ENCODE measurements at regions not wholly inside any gene's neighbourhood (a gene's known extent, or its start where the extent isn't known, plus 50 kb on each side); places are given as distances from the start of the nearest gene placed in this dataset.

GRCh38 chr6:104600639-104600931, 259.1 kb downstream of the HACE1 start:
- no peak overlapping the region for H3K27ac ChIP-seq (ENCODE audit: extremely low read length, insufficient read depth, low read length)
- H3K36me3 ChIP-seq (replicated peaks in 1 of 2; ENCODE audit: control insufficient read depth in 1 of 2, insufficient read depth in 2 of 2, low read length in 2 of 2) = no peaks in the 10 kb centered on the region
- H3K27me3 ChIP-seq (ENCODE audit: control insufficient read depth in 1 of 2, insufficient read depth in 2 of 2, low read length in 2 of 2) = no peaks in the 10 kb centered on the region
- no peaks in the 10 kb centered on the region for H4K20me1 ChIP-seq (ENCODE audit: insufficient read depth, low read length)
- no peaks in the 10 kb centered on the region for H3K4me1 ChIP-seq (ENCODE audit: insufficient read depth, low read length)
- DNase-seq (ENCODE audit: low spot score) = no peak
- FAIRE-seq = no peak
- intact Hi-C loops (cut with micrococcal nuclease; ENCODE audit: unreplicated experiment) (no loop called here), in situ Hi-C loops (cut with HindIII; ENCODE audit: extremely low pct_ligation_motif_present, low pct_unique_long_range_greater_than_20kb) (no loop called here)
- ATAC-seq = no peak
- H3K4me2 ChIP-seq (ENCODE audit: low read depth, low read length) = no peak overlapping the region
- no peak overlapping the region for H3K9ac ChIP-seq (ENCODE audit: insufficient read depth, low read depth, low read length)
- WGBS (ENCODE audit: low lambda C conversion rate) = 0% methylated on average over 2 of the region's 2 CpGs
- CTCF ChIA-PET (ENCODE audit: low intra/inter-chr PET ratio, low total read pairs) = no interaction called here
- POLR2A ChIA-PET = no interaction called here
- BruUV-seq (replicated peaks) = no TSS peak
- TF ChIP-seq ZNF383 (CRISPR knock-in tag; IDR thresholded peaks at IDR 0.05; ENCODE audit: borderline replicate concordance) = no peak
- H3K4me3 ChIP-seq (replicated peaks in 1 of 3; ENCODE audit: insufficient read depth in 1 of 3, low read depth in 2 of 3, low read length in 3 of 3) = no peak overlapping the region
- H3K79me2 ChIP-seq (ENCODE audit: insufficient read depth, low read length) = no peaks in the 10 kb centered on the region
- no peak overlapping the region for H2AFZ ChIP-seq (ENCODE audit: low read length)
- no peaks in the 10 kb centered on the region for H3K9me3 ChIP-seq (ENCODE audit: low read length)

DNA sequence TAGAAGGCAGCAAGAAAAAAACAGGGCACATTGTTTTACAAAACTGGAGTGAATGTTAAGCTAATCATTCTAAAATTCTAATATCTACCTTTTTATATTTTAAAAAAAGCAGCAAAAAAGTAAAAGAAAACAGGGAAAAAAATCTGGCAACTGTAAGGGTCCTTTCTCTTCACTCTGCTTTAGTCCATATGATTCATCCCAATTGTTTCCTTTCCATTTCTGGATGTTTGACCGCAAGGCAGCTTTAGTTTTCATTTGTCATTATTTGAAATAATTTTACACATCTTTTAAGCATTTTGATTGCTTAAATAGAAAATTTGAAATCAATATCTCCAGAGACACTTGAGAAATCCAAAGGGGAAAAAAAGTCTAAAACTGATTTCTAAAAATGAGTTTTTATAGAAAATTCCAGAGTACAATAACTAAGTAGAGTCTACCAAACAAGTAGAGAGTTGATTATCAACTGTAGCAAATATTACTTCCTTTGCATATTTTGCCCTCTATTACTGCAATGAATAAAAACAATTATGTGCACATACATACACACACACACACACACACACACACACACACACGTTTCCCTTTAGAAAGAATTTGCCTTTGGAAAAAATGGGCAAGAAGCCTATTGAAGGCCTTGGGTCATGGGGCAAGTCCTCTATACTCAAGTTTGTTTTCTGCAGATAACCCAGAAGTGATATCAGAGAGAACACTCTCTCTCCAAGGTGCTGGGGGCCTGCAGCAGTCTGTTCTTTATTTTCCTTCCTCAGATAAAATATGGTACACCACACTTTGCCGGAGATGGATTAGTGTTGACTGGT, 259.7 kb downstream of the HACE1 start:
- H4K20me1 ChIP-seq (ENCODE audit: insufficient read depth, low read length) = no peaks in the 10 kb centered on the region
- ATAC-seq (no peak), DNase-seq (ENCODE audit: low spot score) (no peak), FAIRE-seq (no peak)
- H3K4me1 ChIP-seq (ENCODE audit: insufficient read depth, low read length) = no peaks in the 10 kb centered on the region
- H2AFZ ChIP-seq (ENCODE audit: low read length) = no peak overlapping the region
- H3K4me3 ChIP-seq (replicated peaks in 1 of 3; ENCODE audit: insufficient read depth in 1 of 3, low read depth in 2 of 3, low read length in 3 of 3) = no peak overlapping the region
- CTCF ChIA-PET (ENCODE audit: low intra/inter-chr PET ratio, low total read pairs) = no interaction called here
- no peak overlapping the region for H3K4me2 ChIP-seq (ENCODE audit: low read depth, low read length)
- H3K79me2 ChIP-seq (ENCODE audit: insufficient read depth, low read length) = no peaks in the 10 kb centered on the region
- WGBS (ENCODE audit: low lambda C conversion rate) = 30% methylated on average over 3 of the region's 3 CpGs
- no peaks in the 10 kb centered on the region for H3K27me3 ChIP-seq (ENCODE audit: control insufficient read depth in 1 of 2, insufficient read depth in 2 of 2, low read length in 2 of 2)
- in situ Hi-C loops (cut with HindIII; ENCODE audit: extremely low pct_ligation_motif_present, low pct_unique_long_range_greater_than_20kb) = no loop called here
- BruUV-seq (replicated peaks) = no TSS peak
- intact Hi-C loops (cut with micrococcal nuclease; ENCODE audit: unreplicated experiment) = no loop called here
- POLR2A ChIA-PET = no interaction called here
- no peak overlapping the region for H3K9ac ChIP-seq (ENCODE audit: insufficient read depth, low read depth, low read length)
- no peaks in the 10 kb centered on the region for H3K9me3 ChIP-seq (ENCODE audit: low read length)
- TF ChIP-seq, protein P1, sequence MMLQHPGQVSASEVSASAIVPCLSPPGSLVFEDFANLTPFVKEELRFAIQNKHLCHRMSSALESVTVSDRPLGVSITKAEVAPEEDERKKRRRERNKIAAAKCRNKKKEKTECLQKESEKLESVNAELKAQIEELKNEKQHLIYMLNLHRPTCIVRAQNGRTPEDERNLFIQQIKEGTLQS (CRISPR knock-in tag; IDR thresholded peaks at IDR 0.05) = no peak
- TF ChIP-seq AKAP8 (CRISPR knock-in tag; IDR thresholded peaks at IDR 0.05) (no peak), ZFY (CRISPR knock-in tag; IDR thresholded peaks at IDR 0.05) (no peak)
- no peaks in the 10 kb centered on the region for H3K36me3 ChIP-seq (replicated peaks in 1 of 2; ENCODE audit: control insufficient read depth in 1 of 2, insufficient read depth in 2 of 2, low read length in 2 of 2)
- H3K27ac ChIP-seq (ENCODE audit: extremely low read length, insufficient read depth, low read length) = no peak overlapping the region

Data from HepG2 (cell line).